ENCODE measurements at regions not wholly inside any gene's neighbourhood (a gene's known extent, or its start where the extent isn't known, plus 50 kb on each side); places are given as distances from the start of the nearest gene placed in this dataset.

DNA sequence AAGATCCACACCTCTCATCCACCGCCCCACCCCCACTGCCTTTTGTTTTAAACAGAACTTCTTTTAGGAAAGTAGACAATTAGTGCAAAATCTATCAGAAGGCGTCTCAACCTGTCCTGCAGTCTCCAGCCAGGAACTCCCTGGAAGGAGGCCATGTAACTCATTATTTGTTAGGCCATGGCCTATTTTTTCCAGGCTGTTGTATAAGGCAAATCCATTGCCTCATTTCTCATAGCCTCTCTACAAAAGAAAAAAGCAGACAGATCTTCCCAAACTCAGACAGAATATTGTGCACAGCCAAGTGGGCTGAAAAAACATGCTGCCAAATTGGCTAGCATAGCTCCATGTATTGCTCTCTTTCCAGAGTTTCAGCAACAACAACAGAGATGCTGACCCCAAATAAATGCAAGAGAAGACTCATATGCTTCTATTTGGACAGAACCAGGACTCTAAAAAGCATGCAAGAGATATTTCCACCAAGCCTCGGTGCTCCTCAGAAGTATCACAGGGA lies 770.7 kb upstream of the CXADR start:
- DNase-seq (ENCODE audit: low read depth, low spot score): peak; percentile 61

DNA sequence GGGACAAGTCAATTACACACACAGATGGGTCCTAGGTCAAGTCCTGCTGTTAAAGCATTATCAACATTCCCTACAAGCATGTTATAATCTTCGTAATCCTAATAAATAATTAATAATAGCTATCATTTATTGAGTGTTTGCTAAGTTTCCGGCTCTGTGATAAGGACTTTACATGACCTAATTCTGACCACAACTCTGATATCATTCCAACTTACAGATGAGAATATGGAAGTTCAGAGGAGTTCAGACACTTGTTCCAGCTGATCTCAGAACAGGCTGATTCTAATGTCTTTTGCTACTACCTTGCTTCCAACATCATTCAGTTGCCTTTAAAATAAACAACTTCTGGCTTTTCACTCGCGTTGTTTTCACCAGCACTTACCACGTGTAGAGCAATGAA lies 770.1 kb upstream of the CXADR start:
- no peak for DNase-seq (ENCODE audit: low read depth, low spot score)

DNA sequence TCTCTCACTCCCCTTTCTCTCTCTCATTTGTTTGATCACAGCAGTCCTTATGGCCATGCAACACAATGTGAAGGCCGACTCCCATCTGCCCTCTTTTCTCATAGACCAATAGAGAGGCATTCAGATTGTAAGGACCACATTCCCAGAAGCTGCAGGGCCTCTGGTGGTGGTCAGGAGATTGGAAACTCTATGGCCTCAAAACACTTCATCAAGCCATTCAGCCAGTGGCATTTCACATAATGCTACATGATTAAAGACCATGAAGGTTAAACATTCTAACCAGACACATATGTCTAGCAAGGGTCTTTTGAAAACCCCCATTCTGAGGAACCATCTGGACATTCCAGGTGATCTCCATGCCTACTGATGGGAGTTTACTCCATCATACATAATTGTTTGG lies 769.5 kb upstream of the CXADR start:
- DNase-seq (ENCODE audit: low read depth, low spot score): no peak

DNA sequence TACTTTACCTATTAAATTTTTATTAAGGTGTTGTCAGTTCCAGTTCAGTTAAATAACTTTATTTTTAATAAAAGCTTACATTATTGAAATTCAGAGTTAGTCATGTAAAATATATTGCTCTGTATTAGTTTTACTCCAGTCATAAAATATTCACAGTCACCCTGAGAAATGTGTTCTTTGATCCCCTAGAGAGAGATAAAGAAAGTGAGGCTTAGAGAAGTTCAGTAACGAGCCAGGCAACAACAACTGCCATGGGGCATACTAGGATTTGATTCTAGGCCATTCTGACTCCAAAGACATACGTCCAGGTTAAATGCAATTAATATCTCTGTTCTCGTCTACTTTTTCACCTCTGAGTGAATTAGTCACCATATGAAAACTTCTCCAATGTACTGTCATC lies 761.9 kb upstream of the CXADR start:
- no peak for DNase-seq (ENCODE audit: low read depth, low spot score)

DNA sequence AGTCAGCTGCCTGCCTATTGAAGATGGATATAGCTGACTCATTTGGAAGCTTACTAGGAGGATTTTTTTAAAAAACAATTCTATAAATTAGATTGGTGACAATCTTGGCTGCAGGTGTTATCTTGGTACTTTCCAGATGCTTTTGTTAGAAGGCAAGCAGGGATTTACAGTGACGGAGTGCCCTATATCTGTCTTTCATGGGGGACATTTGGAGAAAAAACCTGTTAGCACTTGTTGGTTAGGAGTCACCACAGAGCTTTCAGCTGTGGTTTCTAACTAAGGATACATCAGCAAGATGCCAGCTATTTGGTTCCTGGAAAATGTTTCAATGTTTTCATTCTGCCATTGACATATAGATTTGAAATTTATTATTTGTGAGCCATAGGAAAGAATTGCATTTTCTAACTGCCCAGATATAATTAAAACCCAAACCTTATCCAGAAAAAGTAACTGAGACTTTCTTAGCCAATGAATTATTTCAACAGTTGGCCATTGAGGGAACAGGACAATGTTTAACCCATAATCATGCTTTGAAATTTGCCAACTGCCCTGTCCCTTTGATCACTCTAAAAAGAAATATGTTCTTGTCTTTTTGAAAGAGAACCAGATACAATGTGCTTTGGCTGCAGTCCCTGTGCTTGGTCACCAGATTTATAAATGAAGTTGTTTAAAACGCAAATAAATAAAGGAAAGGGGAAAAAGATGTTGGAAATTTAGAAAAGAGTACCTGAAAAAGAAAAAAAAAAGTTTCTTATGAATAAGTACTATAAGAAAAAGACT lies 761.0 kb upstream of the CXADR start:
- DNase-seq (ENCODE audit: low read depth, low spot score): peak; percentile 20

DNA sequence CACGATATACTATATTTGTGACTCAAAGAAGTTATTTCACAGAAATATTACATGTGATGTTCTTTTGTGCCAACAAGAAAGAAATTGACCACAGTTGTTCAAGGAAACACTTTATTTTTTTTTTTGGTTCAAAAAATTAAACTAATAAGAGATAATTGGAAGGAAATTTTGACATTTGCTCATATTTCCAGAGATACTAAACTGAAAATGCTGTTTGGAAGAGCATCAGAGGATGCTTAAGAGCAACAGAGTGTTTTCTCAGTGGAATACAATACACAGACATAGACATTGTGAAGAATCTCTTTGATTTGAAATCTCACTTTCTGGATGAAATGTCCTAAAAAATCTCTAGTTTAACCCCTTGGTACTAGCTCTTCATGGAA lies 760.4 kb upstream of the CXADR start:
- DNase-seq (ENCODE audit: low read depth, low spot score): no peak

DNA sequence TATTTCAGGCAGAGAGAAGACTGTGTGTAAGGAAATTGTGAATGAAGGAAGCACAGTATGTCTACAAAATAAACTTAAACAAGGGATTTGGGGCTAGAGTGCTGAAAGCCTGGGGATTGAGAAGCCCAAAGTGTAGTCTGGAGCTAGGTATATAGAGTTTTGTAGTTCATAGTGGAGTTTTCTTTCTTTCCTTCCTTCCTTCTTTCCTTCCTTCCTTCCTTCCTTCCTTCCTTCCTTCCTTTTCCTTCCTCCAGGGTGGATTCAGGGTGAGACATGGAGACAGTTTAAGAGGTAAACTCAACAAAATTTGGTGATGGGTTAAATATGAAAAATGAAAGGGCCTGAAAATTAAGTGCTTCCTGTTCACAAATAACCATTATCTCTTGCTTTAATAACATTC lies 757.8 kb upstream of the CXADR start:
- no peak for DNase-seq (ENCODE audit: low read depth, low spot score)

DNA sequence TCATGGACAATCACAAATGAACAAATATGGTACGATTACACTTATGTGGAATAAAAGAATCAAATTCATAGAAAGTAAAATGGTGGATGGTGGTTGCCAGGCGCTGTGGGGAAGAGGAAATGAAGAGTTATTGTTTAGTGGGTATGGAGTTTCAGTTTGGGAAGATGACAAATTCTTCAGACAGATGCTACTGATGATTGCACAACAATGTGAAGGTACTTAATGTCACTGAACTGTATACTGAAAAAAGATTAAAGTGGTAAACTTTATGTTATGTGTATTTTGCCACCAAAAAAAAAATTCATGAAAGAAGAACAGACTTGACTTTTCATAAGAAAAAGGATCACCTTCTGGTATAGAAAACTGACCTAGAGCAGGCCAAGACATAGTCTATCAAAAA lies 745.6 kb upstream of the CXADR start:
- DNase-seq (ENCODE audit: low read depth, low spot score): no peak

DNA sequence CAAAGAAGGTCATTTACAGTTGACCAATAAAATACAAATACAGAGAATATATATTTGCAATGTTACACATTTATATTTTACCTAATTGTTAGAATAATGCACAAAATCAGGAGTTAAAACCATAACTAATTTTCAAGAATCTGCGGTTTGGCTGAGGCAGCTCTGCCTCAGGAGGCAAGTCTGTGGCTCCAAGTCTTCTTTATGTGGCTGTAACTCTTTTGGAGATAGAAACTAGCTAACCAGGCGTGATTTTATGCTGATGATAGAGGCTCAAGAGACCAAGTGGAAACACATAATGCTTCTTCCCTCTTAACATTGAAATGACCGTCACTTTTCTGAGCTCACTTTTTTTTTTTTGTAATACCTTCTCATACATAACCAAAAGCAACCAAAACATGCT lies 744.7 kb upstream of the CXADR start:
- no peak for DNase-seq (ENCODE audit: low read depth, low spot score)

DNA sequence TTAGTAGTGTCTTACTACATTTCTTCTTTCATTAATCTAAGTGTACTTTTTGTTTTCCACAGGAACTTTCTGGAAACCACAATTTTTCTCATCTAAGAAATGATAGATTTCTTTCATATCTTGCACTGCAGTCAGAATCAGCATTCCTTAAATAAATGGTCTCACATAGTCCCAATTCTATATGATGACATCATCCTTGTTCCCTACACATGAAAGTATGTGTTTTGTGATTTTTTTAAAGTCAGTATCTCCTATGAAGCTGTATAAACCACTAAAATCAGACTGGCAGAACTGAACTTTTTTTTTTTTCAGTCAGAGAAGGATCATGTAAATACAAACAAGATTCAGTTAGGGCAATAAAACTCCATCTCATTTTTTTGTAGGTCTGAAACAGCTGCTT lies 742.6 kb upstream of the CXADR start:
- no peak for DNase-seq (ENCODE audit: low read depth, low spot score)

DNA sequence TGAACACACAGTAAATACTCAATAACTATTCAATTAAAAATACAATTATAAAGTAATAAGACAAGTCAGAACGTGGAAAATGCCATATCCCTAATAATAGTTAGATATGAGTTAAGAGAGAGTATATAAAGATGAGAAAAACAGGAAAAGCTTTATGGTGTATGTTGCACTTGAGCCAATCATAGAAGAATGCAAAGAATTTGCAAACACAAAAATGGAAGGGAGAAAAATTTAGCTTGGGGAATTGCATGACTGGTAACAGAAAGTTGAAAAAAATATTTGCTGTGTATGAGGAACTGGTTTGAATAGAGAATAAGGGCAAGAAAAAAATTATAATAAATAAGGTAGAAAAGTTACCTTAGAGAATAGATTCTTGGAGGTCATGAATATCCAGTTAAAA lies 739.6 kb upstream of the CXADR start:
- DNase-seq (ENCODE audit: low read depth, low spot score): peak; percentile 30

DNA sequence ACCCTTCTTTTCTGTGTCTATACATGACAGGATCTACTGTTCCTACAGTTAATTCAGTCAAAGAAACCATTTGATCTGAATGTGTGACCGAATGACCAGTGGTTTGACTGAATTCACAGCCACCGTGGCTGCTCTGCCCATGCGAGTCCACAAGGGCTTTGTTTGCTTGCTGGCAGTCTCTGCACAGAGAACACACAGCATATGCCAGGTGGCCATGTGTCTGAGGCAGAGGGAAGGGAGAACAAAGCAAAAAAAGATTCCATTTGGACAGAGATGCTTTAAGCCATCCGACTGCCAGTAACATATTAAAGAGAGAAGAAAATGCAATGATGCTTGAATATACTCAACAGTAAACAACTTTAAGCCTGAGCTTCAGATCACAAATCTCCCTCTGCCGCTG lies 737.8 kb upstream of the CXADR start:
- DNase-seq (ENCODE audit: low read depth, low spot score): peak; percentile 35

DNA sequence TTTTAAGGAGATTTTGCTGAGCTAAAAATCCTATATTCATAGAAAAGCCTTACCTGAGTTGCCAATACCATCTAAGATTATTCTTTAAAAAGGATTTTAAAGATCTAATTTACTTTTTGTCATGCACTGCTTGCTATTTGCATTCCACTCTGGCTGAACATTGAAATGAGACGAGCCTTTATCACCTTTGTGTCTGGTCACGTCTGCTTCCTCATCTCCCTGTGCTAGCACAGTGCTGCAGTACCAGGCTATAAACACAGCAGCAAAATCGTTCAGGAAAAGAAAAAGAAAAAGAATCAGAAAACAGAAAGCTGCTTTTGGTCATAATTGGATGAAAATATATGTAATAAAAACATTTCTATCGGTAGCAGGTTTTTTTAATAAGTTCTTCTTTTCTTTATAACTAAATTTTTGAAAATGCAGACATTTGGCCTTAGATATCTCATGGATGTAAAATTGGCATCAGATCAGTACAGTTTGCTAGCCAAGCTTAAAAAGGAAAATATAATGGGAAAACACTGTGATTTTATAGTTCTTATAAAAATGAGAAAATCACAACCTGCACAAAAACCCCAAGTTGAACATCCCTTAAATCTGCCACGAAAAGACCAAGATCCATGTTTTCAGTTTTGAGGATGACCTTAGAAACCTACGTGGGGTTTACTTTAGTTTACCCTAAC lies 735.7 kb upstream of the CXADR start:
- no peak for DNase-seq (ENCODE audit: low read depth, low spot score)

DNA sequence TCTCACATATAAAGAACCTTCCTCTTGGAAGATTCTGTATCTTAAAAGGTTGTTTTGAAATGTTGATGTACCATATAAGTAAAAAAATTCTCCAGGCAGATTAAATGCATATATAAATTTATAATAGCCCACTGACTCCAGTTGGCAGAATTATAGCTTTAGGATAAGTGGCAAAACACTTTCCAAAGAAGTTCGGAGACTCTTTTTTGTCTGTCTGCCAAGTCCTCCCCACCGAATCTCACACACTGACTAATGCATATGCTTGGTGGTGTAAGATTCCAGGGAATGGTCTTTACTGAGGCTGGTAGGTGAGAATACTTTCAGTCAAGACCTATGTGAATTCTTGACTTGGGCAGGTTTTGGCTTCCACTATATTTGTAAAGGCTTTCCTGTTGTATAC lies 724.3 kb upstream of the CXADR start:
- no peak for DNase-seq (ENCODE audit: low read depth, low spot score)

DNA sequence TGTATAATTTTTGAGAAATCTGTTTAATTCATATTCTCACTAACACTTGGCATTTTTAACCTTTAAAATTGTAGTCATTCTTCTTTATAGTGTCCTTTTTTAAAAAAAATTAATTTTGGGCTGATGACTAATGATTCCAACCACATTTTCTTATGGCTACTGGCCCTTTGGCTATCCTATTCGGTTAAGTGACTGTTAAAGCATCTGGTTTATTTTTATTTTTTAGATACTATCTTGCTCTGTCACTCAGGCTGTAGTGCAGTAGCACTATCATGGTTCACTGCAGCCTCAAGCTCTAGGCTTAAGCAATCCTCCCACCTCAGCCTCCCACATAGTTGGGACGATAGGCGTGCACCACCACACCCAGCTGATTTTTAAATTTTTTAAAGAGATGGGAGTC lies 723.2 kb upstream of the CXADR start:
- DNase-seq (ENCODE audit: low read depth, low spot score): no peak

DNA sequence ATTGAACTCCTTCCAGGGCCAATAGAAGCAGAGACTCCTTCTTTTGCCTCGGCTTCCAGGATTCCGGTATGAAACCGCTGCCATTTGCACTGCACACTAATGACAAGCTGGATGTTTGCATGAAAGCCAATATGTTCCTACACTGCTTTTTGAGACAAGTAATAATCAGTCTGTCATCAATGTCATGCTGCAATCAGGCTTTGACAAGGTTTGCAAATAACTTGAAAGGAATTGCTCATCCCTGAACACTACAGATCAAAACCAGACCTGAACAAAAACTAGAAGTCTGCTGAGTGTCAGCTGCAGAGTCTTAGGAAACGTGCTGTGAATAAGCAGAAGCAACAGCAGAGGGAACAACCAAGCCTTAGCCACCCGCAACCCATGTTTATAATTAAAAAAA lies 720.7 kb upstream of the CXADR start:
- no peak for DNase-seq (ENCODE audit: low read depth, low spot score)

DNA sequence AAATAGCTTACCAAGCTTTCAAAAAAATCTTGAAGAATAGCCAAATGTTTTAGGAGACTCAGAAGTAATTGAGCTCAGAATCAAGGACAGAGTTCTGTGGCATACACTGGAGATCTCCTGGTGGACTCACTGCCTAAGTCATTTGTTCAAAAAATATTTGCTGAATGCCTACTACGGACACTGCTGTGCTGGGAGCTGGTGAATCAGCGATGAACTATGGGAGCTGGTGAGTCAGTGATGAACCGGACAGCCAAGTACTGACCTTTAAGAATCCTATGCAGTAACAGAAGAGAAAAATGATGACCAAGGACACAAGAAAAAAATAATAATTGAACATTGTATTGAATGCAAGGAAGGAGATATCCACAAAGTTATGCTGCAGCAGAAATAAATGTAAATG lies 717.9 kb upstream of the CXADR start:
- DNase-seq (ENCODE audit: low read depth, low spot score): peak; percentile 86

DNA sequence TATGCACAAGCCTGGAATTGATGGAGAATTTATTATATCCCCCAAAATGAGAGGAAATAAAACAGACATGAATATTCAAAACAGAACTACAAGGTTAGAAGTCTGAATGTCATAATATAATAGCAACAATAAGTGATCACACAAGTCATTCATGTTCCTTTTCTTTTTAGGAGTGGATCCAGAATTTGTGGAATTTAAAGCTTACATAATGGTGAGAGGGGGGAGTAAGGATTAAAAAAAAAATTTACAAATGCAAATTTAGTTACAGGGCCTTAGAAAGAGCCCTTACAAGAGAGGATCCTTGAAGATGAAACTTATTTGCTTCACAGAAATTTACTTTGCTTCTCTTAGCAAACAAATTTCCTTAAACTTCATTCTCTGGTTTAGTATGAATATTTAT lies 716.1 kb upstream of the CXADR start:
- no peak for DNase-seq (ENCODE audit: low read depth, low spot score)

DNA sequence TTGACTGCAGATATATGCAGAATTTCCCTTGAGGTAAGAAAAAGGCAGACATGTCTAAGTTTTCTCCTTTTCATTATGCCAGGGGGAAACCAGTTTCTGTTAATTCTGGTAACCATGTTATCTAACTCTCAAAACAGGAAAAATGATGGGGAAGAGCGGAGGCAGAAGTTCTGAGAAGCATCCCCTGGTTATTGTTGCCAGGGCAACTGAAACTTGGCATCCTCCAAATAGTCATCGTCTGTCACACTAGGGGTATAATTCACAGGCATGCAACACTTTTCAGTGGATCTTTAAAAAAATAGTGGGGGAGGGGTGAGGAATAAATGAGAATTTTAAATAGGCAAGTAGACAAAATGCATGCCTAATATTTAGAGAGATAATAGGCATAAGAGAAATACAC lies 715.3 kb upstream of the CXADR start:
- no peak for DNase-seq (ENCODE audit: low read depth, low spot score)

DNA sequence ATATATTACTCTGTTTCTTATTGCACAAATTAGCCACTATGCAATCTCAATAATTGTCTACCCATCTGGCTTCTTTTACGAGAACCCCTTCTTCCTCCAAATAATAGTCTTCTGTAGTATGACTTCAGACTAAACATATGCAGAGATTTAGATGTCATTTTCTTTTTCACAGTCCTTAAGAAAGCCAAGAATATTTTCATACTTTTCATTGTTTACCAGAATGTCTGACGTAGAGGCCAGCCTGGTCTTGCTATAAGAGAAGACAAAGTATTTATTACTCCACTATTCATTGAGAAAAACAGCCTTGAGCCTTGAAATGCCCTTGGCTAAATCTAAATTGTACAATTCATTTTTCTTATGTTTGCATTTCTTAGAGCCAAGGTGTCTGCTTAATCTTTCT lies 714.9 kb upstream of the CXADR start:
- no peak for DNase-seq (ENCODE audit: low read depth, low spot score)

DNA sequence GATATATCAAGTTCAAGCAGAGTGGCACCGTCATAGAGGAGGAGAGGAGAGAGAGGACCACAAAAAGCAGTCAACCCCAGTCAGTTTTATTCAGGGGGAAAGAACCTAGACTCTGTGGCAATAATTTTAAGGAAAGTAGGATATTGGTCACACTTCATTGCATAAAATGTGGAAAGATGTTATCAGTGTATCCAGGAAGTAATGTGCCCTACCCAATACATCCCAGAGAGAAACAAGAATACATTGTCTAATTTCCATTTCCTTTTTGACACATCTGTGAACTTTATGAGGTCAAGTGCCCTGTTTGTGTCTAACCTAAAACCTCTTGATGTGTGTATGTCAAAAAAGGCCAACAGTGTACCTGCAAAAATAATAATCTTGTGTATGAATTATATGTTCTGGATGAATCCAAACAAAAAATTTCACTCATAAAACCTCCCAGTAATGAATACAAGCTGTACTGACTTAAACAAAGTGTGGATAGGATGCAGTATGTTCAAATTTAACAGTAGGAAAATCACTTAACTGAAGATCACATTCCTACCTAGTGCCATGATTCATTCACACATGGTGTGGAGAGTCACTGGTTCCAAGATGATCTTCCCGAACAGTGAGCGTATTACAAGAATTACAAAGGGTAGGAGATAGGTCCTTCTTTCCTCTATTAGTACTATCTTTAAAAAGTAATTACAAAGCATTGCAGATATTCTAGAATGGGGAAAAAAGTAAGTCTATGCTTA lies 712.1 kb upstream of the CXADR start:
- DNase-seq (ENCODE audit: low read depth, low spot score): no peak

DNA sequence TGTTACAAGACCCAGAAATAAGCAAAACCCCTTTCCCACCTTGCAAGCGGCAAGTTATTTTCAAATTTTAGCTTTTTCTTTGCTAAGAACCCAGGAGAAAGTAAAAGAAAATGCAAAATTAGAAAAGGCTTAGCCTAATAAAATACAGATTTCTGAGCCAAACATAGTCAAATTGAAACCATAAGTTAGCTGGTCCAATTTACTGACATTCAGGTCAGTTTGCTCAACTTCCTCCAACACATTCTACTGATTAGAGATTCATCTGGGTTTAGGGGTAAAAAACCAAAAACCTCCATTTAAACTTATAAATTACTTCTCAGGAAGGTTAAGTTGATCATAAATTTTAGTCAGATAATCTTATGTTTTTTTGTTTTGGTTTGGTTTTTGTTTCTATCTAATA lies 701.8 kb upstream of the CXADR start:
- DNase-seq (ENCODE audit: low read depth, low spot score): no peak

DNA sequence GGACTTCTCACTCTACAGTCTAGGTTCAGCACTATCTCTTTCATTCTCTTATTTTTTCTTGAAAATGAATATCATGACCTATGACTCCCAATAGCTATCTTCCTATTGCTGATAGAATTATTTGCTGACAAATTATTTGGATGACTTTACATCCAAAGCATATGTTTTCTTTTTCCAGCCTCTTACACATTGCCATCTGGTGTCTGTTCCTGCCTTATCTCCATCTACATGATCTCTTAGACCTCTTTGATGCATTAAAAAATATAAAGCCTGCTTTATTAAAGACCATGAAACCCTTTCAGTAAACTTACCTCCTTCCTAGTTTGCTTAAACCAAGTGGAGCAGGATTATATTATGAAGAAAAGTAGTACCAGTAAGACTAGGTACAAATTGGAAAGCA lies 700.9 kb upstream of the CXADR start:
- DNase-seq (ENCODE audit: low read depth, low spot score): no peak
